ENCODE measurements at regions not wholly inside any gene's neighbourhood (a gene's known extent, or its start where the extent isn't known, plus 50 kb on each side); places are given as distances from the start of the nearest gene placed in this dataset.
"Not testable (repeated sequence)": the region's sequence is repeated elsewhere in the genome, so short reads cannot be mapped to it uniquely, and the experiment has no call there.

DNA sequence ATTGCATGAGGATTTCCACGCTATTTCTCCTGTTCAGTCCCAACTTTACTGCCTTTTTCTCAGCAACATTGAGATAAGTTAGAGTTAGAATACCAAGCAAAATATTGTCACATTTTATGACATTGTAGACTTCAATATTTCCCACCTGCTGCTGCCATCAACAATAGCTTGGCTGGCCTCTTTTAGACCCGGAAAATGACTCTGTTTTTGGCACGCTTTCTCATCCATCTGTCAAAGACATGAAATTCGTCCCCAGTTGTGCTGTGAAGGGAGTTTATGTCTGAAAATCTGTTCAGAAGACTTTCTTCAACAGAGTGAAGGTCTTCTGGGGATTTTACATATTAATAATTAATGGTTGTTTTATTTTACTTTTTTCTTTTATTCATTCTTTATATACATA lies 857.3 kb downstream of the FRK start:
- peaks cover 6% of the 10 kb centered on the region for H3K9me3 ChIP-seq (ENCODE audit: insufficient read depth, low read depth, low read length)
- no peaks in the 10 kb centered on the region for H3K27me3 ChIP-seq (ENCODE audit: insufficient read depth, low read length)
- no peaks in the 10 kb centered on the region for H3K4me1 ChIP-seq (ENCODE audit: insufficient read depth, low read length)
- no peaks in the 10 kb centered on the region for H3K36me3 ChIP-seq (ENCODE audit: insufficient read depth, low read depth, low read length)
- H3K9ac ChIP-seq (ENCODE audit: low read depth, low read length) = no peak overlapping the region
- no peak overlapping the region for H3K27ac ChIP-seq (ENCODE audit: low read length)
- no peak overlapping the region for H3K4me3 ChIP-seq (ENCODE audit: low read length)

DNA sequence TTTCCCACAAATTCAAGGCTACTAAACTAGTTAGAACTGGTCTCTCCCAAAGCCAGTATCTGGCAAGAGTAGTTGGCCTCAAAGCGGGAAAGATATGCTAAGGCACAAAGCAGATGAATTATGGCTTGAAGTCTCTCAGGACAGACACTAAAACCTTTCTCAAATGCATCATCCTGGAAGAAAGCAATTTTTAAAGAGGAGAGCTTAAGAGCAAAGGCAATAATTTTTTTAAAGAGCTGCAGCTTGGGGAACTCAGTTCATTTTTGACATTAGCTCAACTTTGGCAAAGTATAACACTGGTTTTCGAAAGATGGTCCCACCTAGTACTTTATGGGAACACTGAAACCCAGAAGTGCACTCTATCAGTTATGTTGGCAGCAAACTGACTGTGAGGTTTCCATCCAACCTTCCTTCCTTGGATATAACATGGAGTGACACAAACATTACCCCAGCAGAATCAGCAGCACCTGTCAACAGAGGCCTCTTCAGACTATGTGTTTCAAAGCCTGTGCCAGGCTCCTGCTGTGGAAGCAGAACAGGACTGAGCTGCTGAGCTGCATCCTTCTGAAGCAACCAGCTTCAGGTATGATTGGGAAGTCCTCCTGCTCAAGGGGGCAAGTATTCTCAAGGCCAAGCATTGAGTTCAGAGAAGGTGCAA lies 852.3 kb upstream of the HS3ST5 start:
- Histone ChIP-seq H3K36me3 (ENCODE audit: insufficient read depth, low read depth, low read length) (no peaks in the 10 kb centered on the region), H3K27me3 (ENCODE audit: insufficient read depth, low read length) (no peaks in the 10 kb centered on the region), H3K4me3 (ENCODE audit: low read length) (no peak overlapping the region), H3K9me3 (ENCODE audit: insufficient read depth, low read depth, low read length) (peaks cover 10% of the 10 kb centered on the region), H3K4me1 (ENCODE audit: insufficient read depth, low read length) (no peaks in the 10 kb centered on the region), H3K9ac (ENCODE audit: low read depth, low read length) (no peak overlapping the region), H3K27ac (ENCODE audit: low read length) (no peak overlapping the region)

DNA sequence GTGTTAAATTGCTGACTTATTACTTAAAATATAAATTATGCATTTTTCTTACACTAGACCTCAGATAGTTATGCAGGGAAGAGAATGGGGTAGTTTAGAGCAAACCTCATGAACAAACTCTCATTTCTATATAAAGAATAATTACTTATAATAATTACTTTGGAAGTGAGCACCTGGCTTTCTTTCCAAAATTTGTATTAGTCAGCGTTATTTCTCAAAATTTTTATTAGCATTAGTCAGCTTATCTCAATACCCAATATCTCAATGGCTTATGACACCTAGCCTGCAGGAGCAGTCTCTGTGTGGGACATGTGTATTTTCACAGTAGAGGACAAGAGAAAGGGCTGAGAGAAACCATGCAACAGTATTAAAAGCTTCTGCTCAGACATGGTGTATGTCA lies 849.2 kb upstream of the HS3ST5 start:
- no peaks in the 10 kb centered on the region for H3K36me3 ChIP-seq (ENCODE audit: insufficient read depth, low read depth, low read length)
- no peaks in the 10 kb centered on the region for H3K4me1 ChIP-seq (ENCODE audit: insufficient read depth, low read length)
- H3K4me3 ChIP-seq (ENCODE audit: low read length) = no peak overlapping the region
- H3K27me3 ChIP-seq (ENCODE audit: insufficient read depth, low read length) = no peaks in the 10 kb centered on the region
- no peak overlapping the region for H3K9ac ChIP-seq (ENCODE audit: low read depth, low read length)
- no peaks in the 10 kb centered on the region for H3K9me3 ChIP-seq (ENCODE audit: insufficient read depth, low read depth, low read length)
- H3K27ac ChIP-seq (ENCODE audit: low read length) = no peak overlapping the region

DNA sequence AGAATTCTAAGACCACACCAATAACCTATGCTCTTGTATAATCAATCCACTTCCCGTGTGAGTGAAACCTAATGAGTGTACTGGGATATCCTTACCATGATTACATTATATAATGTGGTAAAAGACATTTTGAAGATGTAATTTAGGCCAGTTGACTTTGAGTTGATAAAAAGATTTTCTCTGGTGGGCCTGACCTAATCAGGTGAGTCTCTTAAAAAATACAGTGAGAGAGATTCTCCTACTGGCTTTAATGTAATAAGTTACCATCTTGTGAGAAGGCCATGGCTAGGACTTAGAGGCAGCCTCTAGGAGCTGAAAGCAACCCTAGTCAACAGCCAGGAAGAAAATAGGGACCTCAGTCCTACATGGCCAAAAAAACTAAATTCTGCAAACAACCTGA lies 847.7 kb upstream of the HS3ST5 start:
- H3K9ac ChIP-seq (ENCODE audit: low read depth, low read length) = no peak overlapping the region
- H3K36me3 ChIP-seq (ENCODE audit: insufficient read depth, low read depth, low read length) = no peaks in the 10 kb centered on the region
- H3K27me3 ChIP-seq (ENCODE audit: insufficient read depth, low read length) = no peaks in the 10 kb centered on the region
- H3K9me3 ChIP-seq (ENCODE audit: insufficient read depth, low read depth, low read length) = no peaks in the 10 kb centered on the region
- no peak overlapping the region for H3K27ac ChIP-seq (ENCODE audit: low read length)
- H3K4me1 ChIP-seq (ENCODE audit: insufficient read depth, low read length) = no peaks in the 10 kb centered on the region
- no peak overlapping the region for H3K4me3 ChIP-seq (ENCODE audit: low read length)

DNA sequence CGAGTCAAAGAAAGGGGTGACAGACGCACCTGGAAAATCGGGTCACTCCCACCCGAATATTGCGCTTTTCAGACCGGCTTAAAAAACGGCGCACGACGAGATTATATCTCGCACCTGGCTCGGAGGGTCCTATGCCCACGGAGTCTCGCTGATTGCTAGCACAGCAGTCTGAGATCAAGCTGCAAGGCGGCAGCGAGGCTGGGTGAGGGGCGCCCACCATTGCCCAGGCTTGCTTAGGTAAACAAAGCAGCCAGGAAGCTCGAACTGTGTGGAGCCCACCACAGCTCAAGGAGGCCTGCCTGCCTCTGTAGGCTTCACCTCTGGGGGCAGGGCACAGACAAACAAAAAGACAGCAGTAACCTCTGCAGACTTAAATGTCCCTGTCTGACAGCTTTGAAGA lies 832.6 kb upstream of the HS3ST5 start:
- H3K36me3 ChIP-seq (ENCODE audit: insufficient read depth, low read depth, low read length); H3K9me3 ChIP-seq (ENCODE audit: insufficient read depth, low read depth, low read length); H3K27me3 ChIP-seq (ENCODE audit: insufficient read depth, low read length); H3K27ac ChIP-seq (ENCODE audit: low read length); H3K4me3 ChIP-seq (ENCODE audit: low read length); H3K4me1 ChIP-seq (ENCODE audit: insufficient read depth, low read length); H3K9ac ChIP-seq (ENCODE audit: low read depth, low read length): not testable (repeated sequence)

DNA sequence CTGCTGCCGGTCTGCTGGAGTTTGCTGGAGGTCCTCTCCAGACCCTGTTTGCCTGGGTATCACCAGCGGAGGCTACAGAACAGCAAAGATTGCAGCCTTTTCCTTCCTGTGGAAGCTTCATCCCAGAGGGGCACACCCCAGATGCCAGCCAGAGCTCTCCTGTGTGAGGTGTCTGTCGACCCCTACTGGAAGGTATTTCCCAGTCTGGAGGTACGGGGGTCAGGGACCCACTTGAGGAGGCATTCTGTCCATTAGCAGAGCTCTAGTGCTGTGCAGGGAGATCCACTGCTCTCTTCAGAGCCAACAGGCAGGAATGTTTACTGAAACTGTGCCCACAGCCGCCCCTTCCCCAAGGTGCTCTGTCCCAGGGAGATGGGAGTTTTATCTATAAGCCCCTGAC lies 823.1 kb upstream of the HS3ST5 start:
- H3K4me1 ChIP-seq (ENCODE audit: insufficient read depth, low read length); H3K9ac ChIP-seq (ENCODE audit: low read depth, low read length); H3K36me3 ChIP-seq (ENCODE audit: insufficient read depth, low read depth, low read length); H3K27me3 ChIP-seq (ENCODE audit: insufficient read depth, low read length); H3K4me3 ChIP-seq (ENCODE audit: low read length); H3K9me3 ChIP-seq (ENCODE audit: insufficient read depth, low read depth, low read length); H3K27ac ChIP-seq (ENCODE audit: low read length): not testable (repeated sequence)

DNA sequence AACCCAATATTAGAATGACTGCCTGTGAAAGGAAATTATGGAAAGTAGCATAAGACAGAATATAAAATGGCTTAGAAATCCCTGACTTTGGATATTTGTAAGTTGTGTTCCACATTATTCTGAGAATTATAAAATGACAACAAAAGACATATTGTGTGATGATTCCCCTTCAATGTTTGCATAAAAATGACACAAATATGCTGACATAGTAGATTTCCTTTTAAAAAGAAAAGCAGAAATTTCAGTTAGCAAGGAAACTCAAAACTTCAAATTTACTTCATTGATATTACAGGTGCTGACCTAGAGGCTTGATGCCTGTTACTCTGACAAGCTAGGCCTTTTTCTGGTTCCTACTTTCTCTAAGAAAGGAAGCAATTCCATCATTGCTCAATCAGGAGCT lies 816.9 kb upstream of the HS3ST5 start:
- Histone ChIP-seq H3K4me1 (ENCODE audit: insufficient read depth, low read length) (no peaks in the 10 kb centered on the region), H3K36me3 (ENCODE audit: insufficient read depth, low read depth, low read length) (no peaks in the 10 kb centered on the region), H3K4me3 (ENCODE audit: low read length) (no peak overlapping the region), H3K9ac (ENCODE audit: low read depth, low read length) (no peak overlapping the region), H3K9me3 (ENCODE audit: insufficient read depth, low read depth, low read length) (no peaks in the 10 kb centered on the region), H3K27ac (ENCODE audit: low read length) (no peak overlapping the region), H3K27me3 (ENCODE audit: insufficient read depth, low read length) (no peaks in the 10 kb centered on the region)

DNA sequence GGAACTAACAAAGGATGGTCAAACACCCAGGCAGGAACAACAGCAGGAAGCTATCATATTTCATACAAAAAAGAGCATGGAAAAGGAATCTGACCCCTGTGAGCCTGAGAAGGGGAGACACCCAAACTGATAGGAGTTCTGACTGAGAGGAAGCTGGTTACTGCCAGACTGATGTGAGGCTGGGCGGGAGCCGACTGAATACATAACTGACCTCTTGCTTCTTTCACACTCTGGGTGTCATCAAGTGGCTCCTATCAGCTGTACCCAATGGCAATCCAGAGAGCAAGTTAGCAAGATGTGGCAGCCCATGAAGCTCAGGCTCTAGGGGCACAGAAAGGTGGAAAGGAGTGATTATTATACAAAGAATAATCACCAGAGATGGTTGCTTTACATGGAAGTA lies 795.1 kb upstream of the HS3ST5 start:
- H3K9me3 ChIP-seq (ENCODE audit: insufficient read depth, low read depth, low read length) = no peaks in the 10 kb centered on the region
- no peaks in the 10 kb centered on the region for H3K36me3 ChIP-seq (ENCODE audit: insufficient read depth, low read depth, low read length)
- no peak overlapping the region for H3K9ac ChIP-seq (ENCODE audit: low read depth, low read length)

DNA sequence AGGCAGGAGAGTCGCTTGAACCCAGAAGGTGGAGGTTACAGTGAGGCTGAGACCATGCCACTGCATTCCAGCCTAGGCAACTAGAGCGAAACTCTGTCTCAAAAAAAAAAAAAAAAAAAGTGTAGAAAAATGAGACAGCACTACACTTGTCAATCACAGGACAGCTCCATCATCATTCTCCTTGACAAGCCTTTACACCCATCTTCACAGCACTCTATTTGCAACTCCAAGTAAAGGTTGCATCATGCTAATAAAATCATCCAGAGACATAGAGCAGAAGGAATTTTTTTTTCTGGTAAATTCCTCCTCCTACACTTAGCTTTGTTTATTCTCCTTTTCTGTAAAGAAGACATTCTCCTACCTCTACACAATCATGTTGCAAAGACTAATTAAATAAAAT lies 791.0 kb upstream of the HS3ST5 start:
- Histone ChIP-seq H3K27me3 (ENCODE audit: insufficient read depth, low read length) (no peaks in the 10 kb centered on the region), H3K27ac (ENCODE audit: low read length) (no peak overlapping the region), H3K4me1 (ENCODE audit: insufficient read depth, low read length) (no peaks in the 10 kb centered on the region; the same call in 1 of the 2 replicates), H3K9ac (ENCODE audit: low read depth, low read length) (no peak overlapping the region), H3K4me3 (ENCODE audit: low read length) (no peak overlapping the region), H3K36me3 (ENCODE audit: insufficient read depth, low read depth, low read length) (no peaks in the 10 kb centered on the region), H3K9me3 (ENCODE audit: insufficient read depth, low read depth, low read length) (no peaks in the 10 kb centered on the region)

More for the DNA sequence above, 795.1 kb upstream of the HS3ST5 start:
- Histone ChIP-seq H3K27me3 (ENCODE audit: insufficient read depth, low read length) (no peaks in the 10 kb centered on the region), H3K4me3 (ENCODE audit: low read length) (no peak overlapping the region), H3K27ac (ENCODE audit: low read length) (no peak overlapping the region), H3K4me1 (ENCODE audit: insufficient read depth, low read length) (no peaks in the 10 kb centered on the region; the same call in 1 of the 2 replicates)

DNA sequence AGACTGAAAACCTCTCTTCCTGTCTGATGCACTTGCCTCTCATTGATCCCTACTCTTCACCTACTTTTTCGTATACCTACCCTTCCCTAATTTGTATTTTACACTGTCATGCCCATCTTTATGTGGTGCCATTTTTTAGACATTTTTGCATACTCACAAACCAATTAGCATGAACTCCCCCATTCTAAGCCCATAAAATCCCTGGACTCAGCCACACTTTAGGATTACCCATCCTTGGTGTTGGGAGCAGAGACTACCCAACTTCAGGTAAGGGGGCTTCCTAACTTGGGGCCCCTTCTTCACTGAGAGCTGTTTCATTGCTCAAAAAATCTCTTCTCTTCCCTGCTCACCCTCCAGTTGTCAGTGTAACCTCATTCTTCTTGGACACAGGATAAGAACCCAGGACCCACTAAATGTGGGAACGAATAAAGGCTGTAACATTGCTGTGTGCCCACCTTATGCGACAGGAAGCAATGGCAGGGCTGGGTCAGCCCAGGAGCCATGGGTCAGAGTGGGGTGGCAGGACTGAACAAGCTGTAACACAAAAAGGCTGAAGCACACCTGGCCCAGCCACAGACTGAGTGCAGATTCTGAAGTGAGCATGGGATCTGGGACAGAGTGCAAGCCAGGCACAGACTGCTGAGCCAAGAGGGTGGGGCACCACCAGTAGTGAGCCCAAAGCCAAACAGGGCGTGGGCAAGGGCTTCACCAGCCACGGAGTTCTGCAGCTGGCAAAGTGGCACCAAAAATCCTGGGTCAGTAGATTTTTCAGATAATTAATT lies 789.1 kb upstream of the HS3ST5 start:
- Histone ChIP-seq H3K9me3 (ENCODE audit: insufficient read depth, low read depth, low read length) (no peaks in the 10 kb centered on the region), H3K9ac (ENCODE audit: low read depth, low read length) (no peak overlapping the region), H3K27me3 (ENCODE audit: insufficient read depth, low read length) (no peaks in the 10 kb centered on the region), H3K36me3 (ENCODE audit: insufficient read depth, low read depth, low read length) (no peaks in the 10 kb centered on the region), H3K4me1 (ENCODE audit: insufficient read depth, low read length) (no peaks in the 10 kb centered on the region; the same call in 1 of the 2 replicates), H3K27ac (ENCODE audit: low read length) (no peak overlapping the region), H3K4me3 (ENCODE audit: low read length) (no peak overlapping the region)

DNA sequence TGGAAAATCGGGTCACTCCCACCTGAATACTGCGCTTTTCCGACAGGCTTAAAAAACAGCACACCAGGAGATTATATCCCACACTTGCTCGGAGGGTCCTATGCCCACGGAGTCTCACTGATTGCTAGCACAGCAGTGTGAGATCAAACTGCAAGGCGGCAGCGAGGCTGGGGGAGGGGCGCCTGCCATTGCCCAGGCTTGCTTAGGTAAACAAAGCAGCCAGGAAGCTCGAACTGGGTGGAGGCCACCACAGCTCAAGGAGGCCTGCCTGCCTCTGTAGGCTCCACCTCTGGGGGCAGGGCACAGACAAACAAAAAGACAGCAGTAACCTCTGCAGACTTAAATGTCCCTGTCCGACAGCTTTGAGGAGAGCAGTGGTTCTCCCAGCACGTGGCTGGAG lies 778.7 kb upstream of the HS3ST5 start:
- not testable (repeated sequence) for H3K27ac ChIP-seq (ENCODE audit: low read length); H3K36me3 ChIP-seq (ENCODE audit: insufficient read depth, low read depth, low read length); H3K9me3 ChIP-seq (ENCODE audit: insufficient read depth, low read depth, low read length); H3K27me3 ChIP-seq (ENCODE audit: insufficient read depth, low read length); H3K9ac ChIP-seq (ENCODE audit: low read depth, low read length); H3K4me3 ChIP-seq (ENCODE audit: low read length); H3K4me1 ChIP-seq (ENCODE audit: insufficient read depth, low read length)

DNA sequence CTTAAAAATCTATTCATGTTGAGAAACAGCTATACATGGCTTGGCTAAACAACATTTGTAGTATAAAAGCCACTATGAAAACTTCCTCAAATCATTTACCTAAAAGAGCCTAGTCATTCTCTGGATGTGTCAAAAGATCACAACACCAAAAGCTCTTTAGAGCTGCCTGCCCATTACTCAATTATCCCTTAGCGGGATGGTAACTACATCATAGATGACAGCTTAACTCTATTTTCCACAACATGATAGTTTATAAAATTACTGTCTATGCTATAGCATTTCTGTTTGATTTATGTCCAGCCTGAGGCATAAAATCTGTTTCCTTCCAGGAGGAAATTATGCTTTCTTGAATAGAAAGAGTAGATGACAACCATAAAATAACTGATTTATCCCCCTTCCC lies 777.6 kb upstream of the HS3ST5 start:
- no peak overlapping the region for H3K27ac ChIP-seq (ENCODE audit: low read length)
- no peaks in the 10 kb centered on the region for H3K9me3 ChIP-seq (ENCODE audit: insufficient read depth, low read depth, low read length)
- H3K27me3 ChIP-seq (ENCODE audit: insufficient read depth, low read length) = no peaks in the 10 kb centered on the region
- H3K9ac ChIP-seq (ENCODE audit: low read depth, low read length) = no peak overlapping the region
- no peaks in the 10 kb centered on the region for H3K4me1 ChIP-seq (ENCODE audit: insufficient read depth, low read length)
- no peaks in the 10 kb centered on the region for H3K36me3 ChIP-seq (ENCODE audit: insufficient read depth, low read depth, low read length)
- H3K4me3 ChIP-seq (ENCODE audit: low read length) = no peak overlapping the region

All from iPS-20b (cell line).